ENCODE measurements at regions not wholly inside any gene's neighbourhood (a gene's known extent, or its start where the extent isn't known, plus 50 kb on each side); places are given as distances from the start of the nearest gene placed in this dataset.

- TF ChIP-seq CTCF (IDR thresholded peaks at IDR 0.05; ENCODE audit: insufficient read depth, low read length) (no peak), POLR2AphosphoS5 (IDR thresholded peaks at IDR 0.05; ENCODE audit: low read depth) (no peak), REST (IDR thresholded peaks at IDR 0.05; ENCODE audit: insufficient replicate concordance, low read depth) (no peak), GABPA (IDR thresholded peaks at IDR 0.05; ENCODE audit: low read depth) (no peak)
These were observed 51.2 kb upstream of the FAM47B start for GRCh38 chrX:34891391-34891790.

Data from HL-60 (cell line).